K562 (cell line): ENCODE measurements at regions not wholly inside any gene's neighbourhood (a gene's known extent, or its start where the extent isn't known, plus 50 kb on each side); places are given as distances from the start of the nearest gene placed in this dataset.

ENCODE experiments used
- ATAC-seq: fragments of 200-7000 bp; cut with Tn5 transposase; 3 replicates; pipeline ENCODE4 v1.9.1; 2020; ENCODE audit warnings: moderate library complexity
- BruUV-seq: library from RNA; stranded (reverse); fragments of 400-500 nt; replicated peaks from 2 replicates; lab custom pipeline; 2021; lab: Mats Ljungman, UMichigan
- CTCF ChIA-PET: fragments of 300-600 bp; formaldehyde crosslinking; extraction: SDS; loops from one replicate; lab custom pipeline; 2021; ENCODE audit warnings: low intra/inter-chr PET ratio; lab: Yijun Ruan, JAX
- POLR2A ChIA-PET: fragments of 300-600, 350-650 bp; sonication (Branson Sonifier 250); formaldehyde crosslinking; extraction: SDS; loops from one replicate; lab custom pipeline; 2021; ENCODE audit warnings: antibody characterized with exemption, inconsistent platforms; lab: Yijun Ruan, JAX
- DNase-seq, 4 experiments: peaks; one replicate each; pipeline versions ENCODE4 v3.0.0 to v3.0.0-alpha.2; 2011 to 2018; ENCODE audit warnings: low spot score in 3 of 4, mixed read lengths in 3 of 4; ENCODE audit errors: extremely low read depth in 1 of 4
- FAIRE-seq: peaks from 2 replicates; lab custom pipeline; 2011; peaks lifted over from hg19 to GRCh38; lab: Jason Lieb, UNC
- H2AFZ ChIP-seq: 2 replicates; pipeline ENCODE4 v1.6.0; 2011; ENCODE audit warnings: low read depth, low read length, control low read depth, inconsistent platforms
- H3K27ac ChIP-seq: fragments of 200-600 bp; 3 replicates; pipeline ENCODE4 v1.8.0; 2011; ENCODE audit warnings: low read depth, mild to moderate bottlenecking, control low read depth, inconsistent platforms, low read length, moderate library complexity, mixed read lengths; ENCODE audit errors: extremely low read depth
- H3K27me3 ChIP-seq, 2 experiments: fragments of 300-600 bp in 1 of 2; 2 replicates in 1 of 2; 3 replicates in 1 of 2; pipeline versions ENCODE4 v1.6.0 to v1.8.0; 2011; ENCODE audit warnings: inconsistent platforms in 2 of 2, low read length in 2 of 2, mild to moderate bottlenecking in 1 of 2, mixed read lengths in 1 of 2, moderate library complexity in 1 of 2; ENCODE audit not compliant: control insufficient read depth in 2 of 2, insufficient read depth in 2 of 2
- H3K36me3 ChIP-seq: fragments of 300-600 bp; 3 replicates; pipeline ENCODE4 v1.8.0; 2011; ENCODE audit warnings: mild to moderate bottlenecking, low read length, inconsistent platforms; ENCODE audit not compliant: control insufficient read depth, insufficient read depth
- H3K4me1 ChIP-seq, 2 experiments: fragments of 200-600 bp in 1 of 2; replicated peaks in 1 of 2; 2 replicates in 1 of 2; 3 replicates in 1 of 2; pipeline versions ENCODE4 v1.5.1 to v1.8.0; 2011; ENCODE audit warnings: inconsistent platforms in 2 of 2, low read length in 2 of 2, mild to moderate bottlenecking in 1 of 2, mixed read lengths in 1 of 2, moderate library complexity in 1 of 2; ENCODE audit not compliant: control insufficient read depth in 2 of 2, insufficient read depth in 2 of 2
- H3K4me2 ChIP-seq: 2 replicates; pipeline ENCODE4 v1.6.1; 2011; ENCODE audit warnings: low read length, control low read depth, inconsistent platforms, mixed read lengths; ENCODE audit not compliant: insufficient read depth
- H3K4me3 ChIP-seq: fragments of 200-600 bp; sonication (generic), shearing (Covaris generic); 2 replicates; pipeline ENCODE4 v1.5.1; 2016; ENCODE audit warnings: control low read depth, inconsistent platforms
- H3K79me2 ChIP-seq: fragments of 200-600 bp; 3 replicates; pipeline ENCODE4 v1.8.0; 2011; ENCODE audit warnings: low read length, inconsistent platforms; ENCODE audit not compliant: control insufficient read depth, insufficient read depth
- H3K9ac ChIP-seq, 2 experiments: 2 replicates each; pipeline versions ENCODE4 v1.6.0 to v1.6.1; 2011; ENCODE audit warnings: low read depth in 2 of 2, low read length in 2 of 2, control low read depth in 1 of 2, inconsistent platforms in 1 of 2, mild to moderate bottlenecking in 1 of 2, mixed read lengths in 1 of 2; ENCODE audit not compliant: insufficient read depth in 1 of 2
- H3K9me1 ChIP-seq: one replicate; pipeline ENCODE4 v1.6.0; 2011; ENCODE audit warnings: inconsistent platforms, mild to moderate bottlenecking, low read length, moderate library complexity; ENCODE audit not compliant: control insufficient read depth, insufficient read depth
- H3K9me3 ChIP-seq: replicated peaks from 2 replicates; pipeline ENCODE4 v1.5.1; 2011; ENCODE audit warnings: low read depth, low read length, inconsistent platforms; ENCODE audit not compliant: control insufficient read depth, insufficient read depth
- H4K20me1 ChIP-seq: replicated peaks from 2 replicates; pipeline ENCODE4 v1.6.1; 2011; ENCODE audit warnings: low read length, inconsistent platforms, mixed read lengths; ENCODE audit not compliant: control insufficient read depth, insufficient read depth
- ATF1 ChIP-seq, 2 experiments: fragments of 450-650 bp in 1 of 2; IDR thresholded peaks; 2 replicates each; pipeline ENCODE4 v1.6.1; 2016; ENCODE audit warnings: missing compliant biosample characterization in 1 of 2, missing genetic modification characterization in 1 of 2
- CREB1 ChIP-seq, 2 experiments: sonication (generic) in 1 of 2; formaldehyde crosslinking in 1 of 2; IDR thresholded peaks; 2 replicates each; pipeline versions ENCODE4 v1.6.1 to v1.8.0; 2012 to 2022; ENCODE audit warnings: inconsistent platforms in 1 of 2, mild to moderate bottlenecking in 1 of 2, missing genetic modification reagents in 1 of 2, moderate library complexity in 1 of 2
- CREM ChIP-seq: IDR thresholded peaks from 2 replicates; pipeline ENCODE4 v1.6.1; 2014; ENCODE audit warnings: antibody characterized with exemption, low read depth
- CTBP1 ChIP-seq: fragments of 450-650 bp; IDR thresholded peaks from 2 replicates; pipeline ENCODE4 v1.6.1; 2016; ENCODE audit warnings: borderline replicate concordance
- EGR1 ChIP-seq: fragments of 450-650 bp; conservative IDR thresholded peaks from 2 replicates; pipeline ENCODE4 v1.6.1; 2017; ENCODE audit warnings: mild to moderate bottlenecking
- EP300 ChIP-seq: IDR thresholded peaks from 2 replicates; pipeline ENCODE4 v1.6.1; 2012; ENCODE audit warnings: low read length, improper control_type of control experiment
- ESRRB ChIP-seq: fragments of 250-450 bp; sonication (Bioruptor Pico); IDR thresholded peaks from 2 replicates; pipeline ENCODE4 v1.5.0; 2020; ENCODE audit warnings: mild to moderate bottlenecking, moderate library complexity, borderline replicate concordance
- GABPA ChIP-seq: fragments of 200-800 bp; sonication (Bioruptor generic); conservative IDR thresholded peaks from 2 replicates; pipeline ENCODE4 v1.6.1; 2016; ENCODE audit warnings: low read depth, missing genetic modification characterization, missing compliant biosample characterization
- HCFC1 ChIP-seq: IDR thresholded peaks from 2 replicates; pipeline ENCODE4 v1.6.1; 2012; ENCODE audit warnings: low read depth, low read length, improper control_type of control experiment
- SAFB2 ChIP-seq: fragments of 200-400 bp; formaldehyde crosslinking; IDR thresholded peaks from 2 replicates; pipeline ENCODE4 v1.6.1; 2018; ENCODE audit warnings: borderline replicate concordance, low read length, low read depth, moderate library complexity; ENCODE audit not compliant: severe bottlenecking
- TAL1 ChIP-seq: fragments of 450-650 bp; IDR thresholded peaks from 2 replicates; pipeline ENCODE4 v1.6.1; 2016; ENCODE audit warnings: mild to moderate bottlenecking
- TARDBP ChIP-seq: fragments of 450-650 bp; IDR thresholded peaks from 2 replicates; pipeline ENCODE4 v1.6.1; 2016
- TEAD1 ChIP-seq, 2 experiments: fragments of 450-650 bp in 1 of 2; sonication (generic) in 1 of 2; formaldehyde crosslinking; IDR thresholded peaks; 2 replicates each; pipeline versions ENCODE4 v1.4.0 to v1.8.0; 2020 to 2022; ENCODE audit warnings: mild to moderate bottlenecking in 2 of 2, missing genetic modification reagents in 1 of 2
- TEAD2 ChIP-seq: fragments of 450-650 bp; IDR thresholded peaks from 2 replicates; pipeline ENCODE4 v1.6.1; 2016; ENCODE audit warnings: missing genetic modification characterization, control low read depth, missing compliant biosample characterization
- ZBTB43 ChIP-seq: sonication (generic); formaldehyde crosslinking; IDR thresholded peaks from 2 replicates; pipeline ENCODE4 v1.8.0; 2023; ENCODE audit warnings: mild to moderate bottlenecking, missing genetic modification reagents
- WGBS: fragments of 100-300 bp; shearing (Covaris generic); methylation state at CpG from one replicate; pipeline ENCODE4 v1.1.6; 2016; ENCODE audit warnings: low coverage, mixed read lengths; ENCODE audit not compliant: insufficient coverage; ENCODE audit errors: missing lambda C conversion rate; 5-methylcytosine and 5-hydroxymethylcytosine counted together
- in situ Hi-C: fragments of 300-500 bp; cut with MboI; formaldehyde crosslinking; loops from 4 replicates; pipeline ENCODE4 v1.15.0; 2018; ENCODE audit warnings: inconsistent platforms, mixed read lengths
- intact Hi-C: fragments of 100-400 bp; cut with micrococcal nuclease; formaldehyde crosslinking; loops from 2 replicates; pipeline ENCODE4 v1.14.2; 2022
- TF ChIP-seq, protein P1 (sequence below): fragments of 250-450 bp; sonication (Bioruptor Pico); IDR thresholded peaks from 2 replicates; pipeline ENCODE4 v1.4.0; 2020; ENCODE audit warnings: borderline replicate concordance
- TF ChIP-seq, protein P2 (sequence below): conservative IDR thresholded peaks from 2 replicates; pipeline ENCODE4 v1.6.1; 2011; ENCODE audit warnings: low read depth, mild to moderate bottlenecking, low read length; ENCODE audit not compliant: control insufficient read depth

- H3K9ac ChIP-seq: no peak overlapping the region
- no peaks in the 10 kb centered on the region for H3K4me1 ChIP-seq
- no peaks in the 10 kb centered on the region for H3K36me3 ChIP-seq
- no peaks in the 10 kb centered on the region for H3K9me1 ChIP-seq
- no peak for DNase-seq
- in situ Hi-C loops (no loop called here), intact Hi-C loops (no loop called here)
- no peak for ATAC-seq
- H3K27ac ChIP-seq: no peak overlapping the region
- BruUV-seq: no TSS peak
- H3K4me2 ChIP-seq: no peak overlapping the region
- no peak overlapping the region for H3K4me3 ChIP-seq
- H2AFZ ChIP-seq: no peak overlapping the region
- ChIA-PET CTCF (no interaction called here), POLR2A (no interaction called here)
- FAIRE-seq: no peak
- H3K9me3 ChIP-seq: no peaks in the 10 kb centered on the region
- peaks cover 3 to 23% of the 10 kb centered on the region in 2 experiments; a peak in 4 of 5 replicates for H3K27me3 ChIP-seq
- 2% methylated on average over 6 of the region's 6 CpGs for WGBS
- no peaks in the 10 kb centered on the region for H3K79me2 ChIP-seq
- no peaks in the 10 kb centered on the region for H4K20me1 ChIP-seq
- TF ChIP-seq CREB1 (IDR thresholded peaks at IDR 0.05): peak; percentile 27; the same call in 1 of the 2 replicates
- TF ChIP-seq CREB1 (CRISPR knock-in tag; IDR thresholded peaks at IDR 0.05): peak; percentile 70; the same call in 1 of the 2 replicates
- TF ChIP-seq ATF1 (CRISPR knock-in tag; IDR thresholded peaks at IDR 0.05): no peak
- peak; percentile 58 for TF ChIP-seq ATF1 (tag; IDR thresholded peaks at IDR 0.05)
- TF ChIP-seq EP300: no peak
- peak; percentile 15; the same call in 1 of the 2 replicates for TF ChIP-seq CTBP1
- TF ChIP-seq HCFC1: no peak
- TF ChIP-seq ZBTB43 (CRISPR knock-in tag): no peak
- TF ChIP-seq GABPA (tag): peak; percentile 37
- TF ChIP-seq ESRRB (CRISPR knock-in tag): no peak
- no peak for TF ChIP-seq SAFB2
- TF ChIP-seq TEAD1 (CRISPR knock-in tag; IDR thresholded peaks at IDR 0.05): peak; percentile 87 to 93; a peak in 2 of 4 replicates
- TF ChIP-seq TAL1: peak; percentile 52
- TF ChIP-seq TEAD2 (tag): no peak
- TF ChIP-seq, protein P1, sequence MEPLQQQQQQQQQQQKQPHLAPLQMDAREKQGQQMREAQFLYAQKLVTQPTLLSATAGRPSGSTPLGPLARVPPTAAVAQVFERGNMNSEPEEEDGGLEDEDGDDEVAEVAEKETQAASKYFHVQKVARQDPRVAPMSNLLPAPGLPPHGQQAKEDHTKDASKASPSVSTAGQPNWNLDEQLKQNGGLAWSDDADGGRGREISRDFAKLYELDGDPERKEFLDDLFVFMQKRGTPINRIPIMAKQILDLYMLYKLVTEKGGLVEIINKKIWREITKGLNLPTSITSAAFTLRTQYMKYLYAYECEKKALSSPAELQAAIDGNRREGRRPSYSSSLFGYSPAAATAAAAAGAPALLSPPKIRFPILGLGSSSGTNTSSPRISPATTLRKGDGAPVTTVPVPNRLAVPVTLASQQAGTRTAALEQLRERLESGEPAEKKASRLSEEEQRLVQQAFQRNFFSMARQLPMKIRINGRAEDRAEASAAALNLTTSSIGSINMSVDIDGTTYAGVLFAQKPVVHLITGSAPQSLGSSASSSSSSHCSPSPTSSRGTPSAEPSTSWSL (CRISPR knock-in tag): no peak
- TF ChIP-seq EGR1: no peak
- TF ChIP-seq CREM: peak; percentile 67
- TF ChIP-seq TARDBP: no peak
- TF ChIP-seq, protein P2, sequence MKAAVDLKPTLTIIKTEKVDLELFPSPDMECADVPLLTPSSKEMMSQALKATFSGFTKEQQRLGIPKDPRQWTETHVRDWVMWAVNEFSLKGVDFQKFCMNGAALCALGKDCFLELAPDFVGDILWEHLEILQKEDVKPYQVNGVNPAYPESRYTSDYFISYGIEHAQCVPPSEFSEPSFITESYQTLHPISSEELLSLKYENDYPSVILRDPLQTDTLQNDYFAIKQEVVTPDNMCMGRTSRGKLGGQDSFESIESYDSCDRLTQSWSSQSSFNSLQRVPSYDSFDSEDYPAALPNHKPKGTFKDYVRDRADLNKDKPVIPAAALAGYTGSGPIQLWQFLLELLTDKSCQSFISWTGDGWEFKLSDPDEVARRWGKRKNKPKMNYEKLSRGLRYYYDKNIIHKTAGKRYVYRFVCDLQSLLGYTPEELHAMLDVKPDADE: no peak
These were observed 72.4 kb upstream of the BCAR3 start for GRCh38 chr1:93753791-93754763.
